ENCODE measurements at regions not wholly inside any gene's neighbourhood (a gene's known extent, or its start where the extent isn't known, plus 50 kb on each side); places are given as distances from the start of the nearest gene placed in this dataset.

DNA sequence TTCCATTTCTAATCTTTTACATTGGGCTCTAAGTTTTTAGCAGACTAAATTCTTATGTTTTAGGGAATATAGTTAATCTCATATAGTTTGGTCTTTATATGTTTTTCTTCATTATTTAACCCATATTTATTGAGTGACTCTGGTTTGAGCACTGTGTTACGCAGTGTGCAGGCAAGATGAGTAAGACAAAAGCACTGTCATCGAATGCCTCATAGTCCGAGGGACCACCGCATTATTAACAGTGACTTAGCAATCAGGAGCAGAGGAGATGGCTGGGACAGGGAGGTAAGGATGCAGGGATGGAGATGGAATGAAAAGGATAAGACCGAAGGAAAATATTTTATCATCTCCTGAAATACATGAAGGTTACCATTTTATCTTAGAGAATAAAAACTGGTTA lies 65.2 kb upstream of the CTSC start:
- TF ChIP-seq, protein P1, sequence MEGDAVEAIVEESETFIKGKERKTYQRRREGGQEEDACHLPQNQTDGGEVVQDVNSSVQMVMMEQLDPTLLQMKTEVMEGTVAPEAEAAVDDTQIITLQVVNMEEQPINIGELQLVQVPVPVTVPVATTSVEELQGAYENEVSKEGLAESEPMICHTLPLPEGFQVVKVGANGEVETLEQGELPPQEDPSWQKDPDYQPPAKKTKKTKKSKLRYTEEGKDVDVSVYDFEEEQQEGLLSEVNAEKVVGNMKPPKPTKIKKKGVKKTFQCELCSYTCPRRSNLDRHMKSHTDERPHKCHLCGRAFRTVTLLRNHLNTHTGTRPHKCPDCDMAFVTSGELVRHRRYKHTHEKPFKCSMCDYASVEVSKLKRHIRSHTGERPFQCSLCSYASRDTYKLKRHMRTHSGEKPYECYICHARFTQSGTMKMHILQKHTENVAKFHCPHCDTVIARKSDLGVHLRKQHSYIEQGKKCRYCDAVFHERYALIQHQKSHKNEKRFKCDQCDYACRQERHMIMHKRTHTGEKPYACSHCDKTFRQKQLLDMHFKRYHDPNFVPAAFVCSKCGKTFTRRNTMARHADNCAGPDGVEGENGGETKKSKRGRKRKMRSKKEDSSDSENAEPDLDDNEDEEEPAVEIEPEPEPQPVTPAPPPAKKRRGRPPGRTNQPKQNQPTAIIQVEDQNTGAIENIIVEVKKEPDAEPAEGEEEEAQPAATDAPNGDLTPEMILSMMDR (IDR thresholded peaks at IDR 0.05): no peak
- no peak for TF ChIP-seq POLR2A (IDR thresholded peaks at IDR 0.05)
